PC-9 (cell line): ENCODE measurements at regions not wholly inside any gene's neighbourhood (a gene's known extent, or its start where the extent isn't known, plus 50 kb on each side); places are given as distances from the start of the nearest gene placed in this dataset.
"Not testable (repeated sequence)": the region's sequence is repeated elsewhere in the genome, so short reads cannot be mapped to it uniquely, and the experiment has no call there.

Source experiments
- BruUV-seq: library from RNA; stranded (reverse); fragments of 400-500 nt; replicated peaks from 2 replicates; lab custom pipeline; 2021; lab: Mats Ljungman, UMichigan
- CTCF ChIA-PET: fragments of 300-600 bp; sonication (Branson Sonifier 250); formaldehyde crosslinking; loops from one replicate; lab custom pipeline; 2022; ENCODE audit warnings: antibody characterized with exemption; lab: Charles Lee
- POLR2A ChIA-PET: fragments of 300-600 bp; sonication (Branson Sonifier 250); formaldehyde crosslinking; loops from one replicate; lab custom pipeline; 2022; ENCODE audit warnings: antibody characterized with exemption; ENCODE audit not compliant: unreplicated experiment; lab: Charles Lee
- DNase-seq, 2 experiments: peaks; one replicate each; pipeline versions ENCODE4 v3.0.0 to v3.0.0-alpha.2; 2015 to 2022; ENCODE audit warnings: mixed read lengths in 1 of 2
- H2AFZ ChIP-seq: fragments of 200-600 bp; sonication (generic); 2 replicates; pipeline ENCODE4 v1.8.1; 2017; ENCODE audit warnings: antibody characterized with exemption
- H3F3A ChIP-seq: fragments of 200-600 bp; sonication (generic); 2 replicates; pipeline ENCODE4 v1.8.1; 2017; ENCODE audit warnings: antibody characterized with exemption, mild to moderate bottlenecking, low read depth; ENCODE audit not compliant: insufficient read depth
- H3K27ac ChIP-seq: fragments of 200-600 bp; sonication (generic); 2 replicates; pipeline ENCODE4 v1.6.1; 2016; ENCODE audit warnings: mixed run types
- H3K27me3 ChIP-seq: fragments of 200-600 bp; sonication (generic); 2 replicates; pipeline ENCODE4 v1.6.1; 2016; ENCODE audit warnings: low read depth, mixed run types; ENCODE audit not compliant: insufficient read depth
- H3K36me3 ChIP-seq: fragments of 200-600 bp; sonication (generic); 2 replicates; pipeline ENCODE4 v1.6.1; 2016; ENCODE audit warnings: low read depth, mixed run types
- H3K4me1 ChIP-seq: fragments of 200-600 bp; sonication (generic); replicated peaks from 2 replicates; pipeline ENCODE4 v1.6.1; 2016; ENCODE audit warnings: mixed run types; ENCODE audit not compliant: insufficient read depth
- H3K4me2 ChIP-seq: fragments of 200-600 bp; sonication (generic); 2 replicates; pipeline ENCODE4 v1.6.1; 2017; ENCODE audit warnings: mixed run types
- H3K4me3 ChIP-seq: fragments of 200-600 bp; sonication (generic); 2 replicates; pipeline ENCODE4 v1.6.1; 2016; ENCODE audit warnings: mixed run types
- H3K79me2 ChIP-seq: fragments of 200-600 bp; sonication (generic); 2 replicates; pipeline ENCODE4 v1.6.1; 2017; ENCODE audit warnings: low read depth, mixed run types
- H3K9me2 ChIP-seq: fragments of 200-600 bp; sonication (generic); 2 replicates; pipeline ENCODE4 v1.8.1; 2017; ENCODE audit warnings: mild to moderate bottlenecking; ENCODE audit not compliant: insufficient read depth
- H3K9me3 ChIP-seq: fragments of 200-600 bp; sonication (generic); 2 replicates; pipeline ENCODE4 v1.8.1; 2016; ENCODE audit warnings: low read depth; ENCODE audit not compliant: insufficient read depth
- H4K20me1 ChIP-seq: fragments of 200-600 bp; sonication (generic); 2 replicates; pipeline ENCODE4 v1.8.1; 2017; ENCODE audit not compliant: insufficient read depth
- EZH2 ChIP-seq: fragments of 200-600 bp; sonication (generic); IDR thresholded peaks from 2 replicates; pipeline ENCODE4 v1.8.0; 2017; ENCODE audit warnings: antibody characterized with exemption, low read depth
- intact Hi-C: fragments of 100-400 bp; cut with micrococcal nuclease; formaldehyde crosslinking; loops from one replicate; pipeline ENCODE4 v1.10.0; 2022; ENCODE audit not compliant: unreplicated experiment
- TF ChIP-seq, protein P1 (sequence below): fragments of 200-600 bp; sonication (generic); conservative IDR thresholded peaks from 2 replicates; pipeline ENCODE4 v1.6.1; 2017; ENCODE audit warnings: mixed run types, antibody characterized with exemption, mild to moderate bottlenecking, moderate library complexity

DNA sequence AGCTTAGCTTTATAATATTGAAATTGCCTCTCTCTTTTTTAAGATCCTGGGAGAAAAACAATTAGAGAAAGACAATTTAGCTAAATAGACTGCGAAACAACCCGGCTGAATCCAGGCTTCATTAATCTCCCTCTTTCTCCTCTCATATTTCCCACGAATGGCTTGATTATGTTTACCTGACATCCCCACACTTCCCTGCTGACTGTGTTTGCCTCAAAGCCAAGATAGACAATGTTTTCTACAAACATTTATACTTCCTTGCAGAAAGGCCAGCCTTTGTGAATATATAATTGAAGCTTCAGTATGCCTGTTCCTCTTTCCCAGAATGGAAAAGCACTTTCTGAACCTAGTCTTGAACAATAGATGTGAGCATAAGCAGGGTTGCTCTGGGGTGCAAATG is 566.8 kb downstream of the PDHA2 start:
- CTCF ChIA-PET: no interaction called here
- no peaks in the 10 kb centered on the region for H3K9me2 ChIP-seq
- no peaks in the 10 kb centered on the region for H3K9me3 ChIP-seq
- no peaks in the 10 kb centered on the region for H3K27me3 ChIP-seq
- POLR2A ChIA-PET: no interaction called here
- no peak overlapping the region for H2AFZ ChIP-seq
- H4K20me1 ChIP-seq: no peaks in the 10 kb centered on the region
- no peak for TF ChIP-seq EZH2
- TF ChIP-seq, protein P1, sequence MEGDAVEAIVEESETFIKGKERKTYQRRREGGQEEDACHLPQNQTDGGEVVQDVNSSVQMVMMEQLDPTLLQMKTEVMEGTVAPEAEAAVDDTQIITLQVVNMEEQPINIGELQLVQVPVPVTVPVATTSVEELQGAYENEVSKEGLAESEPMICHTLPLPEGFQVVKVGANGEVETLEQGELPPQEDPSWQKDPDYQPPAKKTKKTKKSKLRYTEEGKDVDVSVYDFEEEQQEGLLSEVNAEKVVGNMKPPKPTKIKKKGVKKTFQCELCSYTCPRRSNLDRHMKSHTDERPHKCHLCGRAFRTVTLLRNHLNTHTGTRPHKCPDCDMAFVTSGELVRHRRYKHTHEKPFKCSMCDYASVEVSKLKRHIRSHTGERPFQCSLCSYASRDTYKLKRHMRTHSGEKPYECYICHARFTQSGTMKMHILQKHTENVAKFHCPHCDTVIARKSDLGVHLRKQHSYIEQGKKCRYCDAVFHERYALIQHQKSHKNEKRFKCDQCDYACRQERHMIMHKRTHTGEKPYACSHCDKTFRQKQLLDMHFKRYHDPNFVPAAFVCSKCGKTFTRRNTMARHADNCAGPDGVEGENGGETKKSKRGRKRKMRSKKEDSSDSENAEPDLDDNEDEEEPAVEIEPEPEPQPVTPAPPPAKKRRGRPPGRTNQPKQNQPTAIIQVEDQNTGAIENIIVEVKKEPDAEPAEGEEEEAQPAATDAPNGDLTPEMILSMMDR: no peak
- H3F3A ChIP-seq: no peaks in the 10 kb centered on the region
- no peak overlapping the region for H3K4me2 ChIP-seq
- no peak for DNase-seq
- H3K27ac ChIP-seq: no peak overlapping the region
- no peaks in the 10 kb centered on the region for H3K79me2 ChIP-seq
- H3K4me3 ChIP-seq: no peak overlapping the region
- H3K4me1 ChIP-seq: no peaks in the 10 kb centered on the region
- no peaks in the 10 kb centered on the region for H3K36me3 ChIP-seq
- no TSS peak for BruUV-seq
- intact Hi-C loops: no loop called here

DNA sequence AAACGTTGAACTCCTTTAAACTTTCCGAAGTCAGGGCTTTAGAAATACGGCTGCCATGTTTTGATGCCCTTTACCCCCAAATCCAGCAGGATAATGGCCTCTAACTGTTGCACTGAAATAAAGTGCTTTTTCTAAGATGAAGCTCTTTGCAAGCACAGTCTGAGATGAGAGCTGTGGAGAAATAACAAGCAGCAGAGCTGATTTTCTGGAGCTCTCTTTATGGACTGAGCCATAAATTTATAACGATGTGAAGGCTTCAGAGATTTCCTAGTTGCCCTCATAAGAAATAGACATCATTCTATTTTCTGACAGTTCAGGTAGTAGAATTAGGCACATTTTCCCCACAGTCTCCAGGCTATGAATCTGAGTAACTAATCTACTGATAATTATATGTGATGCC is 567.3 kb downstream of the PDHA2 start:
- Histone ChIP-seq H2AFZ (no peak overlapping the region), H3K36me3 (no peaks in the 10 kb centered on the region), H3K27ac (no peak overlapping the region), H3F3A (no peaks in the 10 kb centered on the region), H3K4me3 (no peak overlapping the region), H3K27me3 (no peaks in the 10 kb centered on the region), H3K9me2 (no peaks in the 10 kb centered on the region), H3K4me1 (no peaks in the 10 kb centered on the region), H3K79me2 (no peaks in the 10 kb centered on the region), H3K4me2 (no peak overlapping the region), H3K9me3 (no peaks in the 10 kb centered on the region), H4K20me1 (no peaks in the 10 kb centered on the region)
- intact Hi-C loops: no loop called here
- ChIA-PET POLR2A (no interaction called here), CTCF (no interaction called here)
- BruUV-seq: no TSS peak
- TF ChIP-seq, protein P1: no peak
- TF ChIP-seq EZH2: no peak
- DNase-seq: no peak

DNA sequence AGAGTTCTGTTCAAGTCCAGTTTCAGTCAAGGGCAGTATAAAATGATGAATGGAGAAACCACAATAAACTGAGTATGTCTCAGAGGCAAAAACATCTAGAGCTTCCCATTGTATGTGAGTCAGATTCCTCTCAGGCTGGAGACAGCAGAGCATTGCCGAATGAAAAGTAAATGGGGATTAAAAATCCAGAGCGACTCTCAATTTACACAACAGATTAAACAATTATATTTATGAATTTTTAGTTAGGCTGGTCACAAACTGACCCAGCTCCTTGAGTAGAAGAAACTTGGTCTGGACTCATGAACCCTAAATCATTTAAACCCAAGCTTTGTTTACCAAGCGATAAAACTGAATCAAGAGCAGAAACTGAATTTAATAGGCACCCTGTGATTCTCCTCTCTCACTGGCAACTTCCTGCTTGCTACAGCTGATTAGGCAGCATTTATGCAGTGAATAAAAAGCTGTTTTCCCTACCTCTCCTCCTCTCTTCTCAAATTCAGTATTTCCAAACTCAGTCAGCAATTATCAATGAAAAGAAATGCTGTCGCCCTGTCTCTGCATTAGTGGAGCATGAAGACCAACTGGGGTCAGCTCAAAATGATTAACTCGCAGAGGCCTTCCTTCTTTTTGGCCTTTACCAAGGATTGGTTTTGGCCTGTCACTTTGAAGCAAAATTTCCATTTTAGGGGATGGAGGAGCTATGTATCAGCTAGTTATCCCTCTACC is 568.0 kb downstream of the PDHA2 start:
- H3K27me3 ChIP-seq: no peaks in the 10 kb centered on the region
- H3K9me2 ChIP-seq: no peaks in the 10 kb centered on the region
- no peak for DNase-seq
- H4K20me1 ChIP-seq: no peaks in the 10 kb centered on the region
- H2AFZ ChIP-seq: no peak overlapping the region
- no peaks in the 10 kb centered on the region for H3K36me3 ChIP-seq
- H3F3A ChIP-seq: no peaks in the 10 kb centered on the region
- no peak overlapping the region for H3K4me2 ChIP-seq
- H3K9me3 ChIP-seq: no peaks in the 10 kb centered on the region
- H3K4me3 ChIP-seq: no peak overlapping the region
- intact Hi-C loops: no loop called here
- no peak overlapping the region for H3K27ac ChIP-seq
- ChIA-PET CTCF (no interaction called here), POLR2A (no interaction called here)
- no TSS peak for BruUV-seq
- TF ChIP-seq, protein P1: no peak
- TF ChIP-seq EZH2: no peak
- H3K4me1 ChIP-seq: no peaks in the 10 kb centered on the region
- no peaks in the 10 kb centered on the region for H3K79me2 ChIP-seq

DNA sequence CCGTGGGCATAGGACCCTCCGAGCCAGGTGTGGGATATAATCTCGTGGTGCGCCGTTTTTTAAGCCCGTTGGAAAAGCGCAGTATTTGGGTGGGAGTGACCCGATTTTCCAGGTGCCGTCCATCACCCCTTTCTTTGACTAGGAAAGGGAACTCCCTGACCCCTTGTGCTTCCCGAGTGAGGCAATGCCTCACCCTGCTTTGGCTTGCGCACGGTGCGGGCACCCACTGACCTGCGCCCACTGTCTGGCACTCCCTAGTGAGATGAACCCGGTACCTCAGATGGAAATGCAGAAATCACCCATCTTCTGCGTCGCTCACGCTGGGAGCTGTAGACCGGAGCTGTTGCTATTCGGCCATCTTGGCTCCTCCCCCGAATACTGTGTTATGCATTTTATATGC is 575.0 kb downstream of the PDHA2 start:
- H3K4me1 ChIP-seq, BruUV-seq: not testable (repeated sequence)

More for the DNA sequence above, 575.0 kb downstream of the PDHA2 start:
- H3K27me3 ChIP-seq, H3K9me3 ChIP-seq, H4K20me1 ChIP-seq, H3F3A ChIP-seq, intact Hi-C loops, H3K36me3 ChIP-seq, H3K79me2 ChIP-seq, CTCF ChIA-PET, POLR2A ChIA-PET, H3K9me2 ChIP-seq, H3K27ac ChIP-seq: not testable (repeated sequence)
- H3K4me2 ChIP-seq: peak overlapping the region; percentile 54
- peak overlapping the region; percentile 55; the same call in 1 of the 2 replicates for H2AFZ ChIP-seq
- peak in 1 of 2 experiments; percentile 21 for DNase-seq
- peak overlapping the region; percentile 40; the same call in 1 of the 2 replicates for H3K4me3 ChIP-seq
